ENCODE measurements at regions not wholly inside any gene's neighbourhood (a gene's known extent, or its start where the extent isn't known, plus 50 kb on each side); places are given as distances from the start of the nearest gene placed in this dataset.

DNA sequence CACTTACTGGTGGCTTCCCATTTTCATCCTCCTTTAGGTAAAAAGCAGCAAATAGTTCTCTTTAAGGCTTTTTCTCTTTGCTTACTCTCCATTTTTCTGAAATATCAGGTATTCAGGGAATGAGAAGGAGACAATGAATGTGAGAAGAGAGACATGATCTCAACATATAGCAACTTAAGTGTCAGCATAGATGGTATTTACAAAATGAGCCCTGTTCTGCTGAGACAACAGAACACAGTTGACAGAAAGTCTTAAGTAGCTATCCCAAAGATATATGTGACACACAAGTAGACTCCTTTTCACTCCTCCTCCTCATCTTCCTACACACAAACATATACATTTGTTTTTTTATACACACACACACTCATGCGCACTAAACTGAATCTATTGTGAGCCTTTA lies 649.3 kb upstream of the WWC1 start:
- H3K4me3 ChIP-seq (ENCODE audit: low read depth, low read length), result no peak overlapping the region
- TF ChIP-seq, protein P1, sequence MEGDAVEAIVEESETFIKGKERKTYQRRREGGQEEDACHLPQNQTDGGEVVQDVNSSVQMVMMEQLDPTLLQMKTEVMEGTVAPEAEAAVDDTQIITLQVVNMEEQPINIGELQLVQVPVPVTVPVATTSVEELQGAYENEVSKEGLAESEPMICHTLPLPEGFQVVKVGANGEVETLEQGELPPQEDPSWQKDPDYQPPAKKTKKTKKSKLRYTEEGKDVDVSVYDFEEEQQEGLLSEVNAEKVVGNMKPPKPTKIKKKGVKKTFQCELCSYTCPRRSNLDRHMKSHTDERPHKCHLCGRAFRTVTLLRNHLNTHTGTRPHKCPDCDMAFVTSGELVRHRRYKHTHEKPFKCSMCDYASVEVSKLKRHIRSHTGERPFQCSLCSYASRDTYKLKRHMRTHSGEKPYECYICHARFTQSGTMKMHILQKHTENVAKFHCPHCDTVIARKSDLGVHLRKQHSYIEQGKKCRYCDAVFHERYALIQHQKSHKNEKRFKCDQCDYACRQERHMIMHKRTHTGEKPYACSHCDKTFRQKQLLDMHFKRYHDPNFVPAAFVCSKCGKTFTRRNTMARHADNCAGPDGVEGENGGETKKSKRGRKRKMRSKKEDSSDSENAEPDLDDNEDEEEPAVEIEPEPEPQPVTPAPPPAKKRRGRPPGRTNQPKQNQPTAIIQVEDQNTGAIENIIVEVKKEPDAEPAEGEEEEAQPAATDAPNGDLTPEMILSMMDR (IDR thresholded peaks at IDR 0.05; ENCODE audit: low read depth, low read length, missing control alignments), result no peak

DNA sequence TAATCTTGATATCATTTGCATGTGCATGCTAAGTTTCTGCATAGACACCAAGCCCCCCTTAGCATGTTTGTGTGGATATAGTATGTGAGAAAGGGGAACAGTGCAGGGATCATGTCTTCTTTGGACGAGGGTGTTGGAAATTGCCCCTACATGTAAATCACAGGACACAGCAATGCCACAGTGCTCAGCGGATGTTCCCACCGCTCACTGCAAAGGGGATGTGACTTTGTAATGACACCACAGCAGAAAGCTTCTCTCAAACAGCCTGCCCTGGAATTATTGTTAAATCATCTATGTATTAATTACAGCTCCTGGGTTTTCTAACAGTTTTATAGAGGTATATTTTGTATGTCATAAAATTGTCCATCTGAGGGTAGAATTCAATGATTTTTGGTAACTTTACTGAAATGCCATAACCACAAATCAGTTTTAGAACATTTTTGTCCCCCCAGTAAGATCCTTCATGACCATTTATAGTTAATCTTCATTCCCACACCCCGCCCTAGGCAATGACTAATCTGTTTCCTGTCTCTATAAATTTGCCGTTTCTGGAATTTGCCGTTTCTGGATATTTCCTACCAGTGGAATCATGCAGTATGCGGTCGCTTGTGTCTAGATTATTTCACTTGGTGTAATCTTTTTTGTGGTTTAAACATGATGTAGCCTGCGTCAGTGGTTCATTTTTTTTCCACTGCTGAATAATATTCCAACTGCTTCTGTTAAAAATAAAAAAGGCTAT lies 648.5 kb upstream of the WWC1 start:
- TF ChIP-seq, protein P1 (IDR thresholded peaks at IDR 0.05; ENCODE audit: low read depth, low read length, missing control alignments), result no peak
- no peak for DNase-seq (ENCODE audit: low read depth)
- no peak overlapping the region for H3K4me3 ChIP-seq (ENCODE audit: low read depth, low read length)

More for the DNA sequence above, 649.3 kb upstream of the WWC1 start:
- no peak for DNase-seq (ENCODE audit: low read depth)

DNA sequence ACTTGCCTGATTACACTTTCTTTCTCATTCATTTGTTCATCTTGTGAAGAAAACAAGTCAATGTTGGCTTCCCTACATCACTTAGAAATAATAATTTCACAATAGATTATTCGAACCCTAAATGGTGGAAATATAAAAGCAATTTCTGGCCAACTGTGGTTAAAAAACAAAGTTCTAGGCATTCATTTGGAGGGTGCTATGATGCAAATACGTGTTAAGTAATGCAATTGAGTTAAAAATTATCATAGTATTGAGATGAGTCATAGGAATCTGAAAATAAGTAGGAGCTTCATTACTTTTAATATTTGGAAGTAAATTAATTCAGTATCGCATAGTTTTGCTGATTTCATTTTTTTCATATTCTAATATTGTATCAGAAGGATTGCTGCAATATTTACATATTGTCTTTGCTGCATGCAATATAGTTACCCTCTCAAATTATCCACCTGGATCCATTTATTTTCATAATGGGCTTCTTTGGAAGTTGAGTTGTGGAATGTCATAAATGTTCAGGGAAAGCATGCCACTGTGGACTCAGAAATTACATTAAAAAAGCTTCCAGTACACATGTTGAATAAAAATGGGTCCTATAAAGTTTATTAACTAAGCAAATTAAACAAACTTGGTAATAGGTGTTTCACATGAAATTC lies 647.7 kb upstream of the WWC1 start:
- TF ChIP-seq, protein P1 (IDR thresholded peaks at IDR 0.05; ENCODE audit: low read depth, low read length, missing control alignments), result no peak
- no peak overlapping the region for H3K4me3 ChIP-seq (ENCODE audit: low read depth, low read length)
- DNase-seq (ENCODE audit: low read depth), result no peak

DNA sequence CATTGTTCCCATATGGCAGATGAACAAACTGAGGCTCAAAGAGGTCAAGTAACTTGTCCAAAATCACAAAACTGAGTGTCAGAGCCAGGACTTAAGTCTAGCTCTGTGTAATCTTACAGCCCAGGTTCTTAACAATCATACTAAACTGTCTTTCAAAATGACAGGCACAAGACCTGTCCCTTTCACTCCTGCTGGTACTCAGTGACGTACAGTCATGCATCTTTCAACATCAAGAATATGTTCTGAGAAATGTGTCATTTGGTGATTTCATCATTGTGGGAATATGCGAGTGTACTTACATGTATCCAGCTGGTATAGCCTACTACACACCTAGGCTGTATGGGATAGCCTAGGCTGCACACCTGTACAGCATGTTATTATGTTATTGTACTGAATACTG lies 646.8 kb upstream of the WWC1 start:
- TF ChIP-seq, protein P1 (IDR thresholded peaks at IDR 0.05; ENCODE audit: low read depth, low read length, missing control alignments), result no peak
- no peak overlapping the region for H3K4me3 ChIP-seq (ENCODE audit: low read depth, low read length)
- no peak for DNase-seq (ENCODE audit: low read depth)

DNA sequence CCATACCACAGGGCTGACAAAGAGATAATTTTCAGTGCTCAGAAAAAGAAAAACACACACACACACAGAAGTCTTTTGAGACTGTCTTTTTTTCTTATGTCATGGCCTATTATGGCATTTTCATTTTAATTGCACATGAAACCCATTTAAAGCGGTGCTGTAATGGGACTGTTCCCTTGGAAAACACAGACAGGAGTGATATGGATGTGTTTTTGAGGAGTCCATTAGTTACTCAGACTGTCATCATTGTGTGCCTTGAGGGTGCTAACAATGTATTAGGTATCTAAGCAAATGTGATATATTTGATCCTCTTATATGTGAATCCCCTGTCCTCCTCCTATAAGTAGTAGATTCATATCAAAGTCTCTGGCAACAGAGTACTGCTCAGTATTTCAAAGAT lies 642.0 kb upstream of the WWC1 start:
- H3K4me3 ChIP-seq (ENCODE audit: low read depth, low read length), result no peak overlapping the region
- no peak for DNase-seq (ENCODE audit: low read depth)
- TF ChIP-seq, protein P1 (IDR thresholded peaks at IDR 0.05; ENCODE audit: low read depth, low read length, missing control alignments), result no peak

DNA sequence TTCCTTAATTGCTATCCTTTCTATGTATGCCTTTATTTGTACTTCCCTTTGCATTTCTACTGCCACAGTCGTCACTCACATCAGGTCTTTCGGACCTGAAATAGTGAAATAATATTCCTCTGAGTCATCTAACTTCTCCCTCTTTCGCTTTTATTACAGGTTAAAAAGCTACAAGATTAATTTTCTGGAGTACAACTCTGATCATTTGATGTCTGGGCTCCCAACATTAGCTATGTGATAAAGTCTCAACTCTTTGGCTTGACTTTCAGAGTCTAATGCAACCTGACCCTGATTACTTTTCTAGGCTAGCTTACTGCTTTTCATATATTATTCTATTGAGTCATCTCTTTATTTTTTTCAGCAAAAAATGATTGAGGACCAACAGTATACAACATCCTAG lies 638.8 kb upstream of the WWC1 start:
- TF ChIP-seq, protein P1 (IDR thresholded peaks at IDR 0.05; ENCODE audit: low read depth, low read length, missing control alignments), result no peak
- no peak overlapping the region for H3K4me3 ChIP-seq (ENCODE audit: low read depth, low read length)
- DNase-seq (ENCODE audit: low read depth), result no peak

Measured in GM12864 (cell line).